HL-60 (cell line): ENCODE measurements at regions not wholly inside any gene's neighbourhood (a gene's known extent, or its start where the extent isn't known, plus 50 kb on each side); places are given as distances from the start of the nearest gene placed in this dataset.

Source experiments
- DNase-seq, 2 experiments: peaks; one replicate each; pipeline ENCODE4 v3.0.0-alpha.2; 2010 to 2020; ENCODE audit warnings: low read depth in 1 of 2, low spot score in 1 of 2
- H3K27ac ChIP-seq: fragments of 250-450 bp; sonication (Bioruptor Pico); replicated peaks from 2 replicates; pipeline ENCODE4 v1.5.1; 2020; ENCODE audit warnings: mild to moderate bottlenecking, moderate library complexity
- H3K27me3 ChIP-seq: fragments of 250-450 bp; sonication (Bioruptor Pico); 2 replicates; pipeline ENCODE4 v1.5.1; 2021; ENCODE audit warnings: mild to moderate bottlenecking, moderate library complexity; ENCODE audit not compliant: insufficient read depth, poor library complexity, severe bottlenecking
- H3K4me3 ChIP-seq: replicated peaks from 2 replicates; pipeline ENCODE4 v1.5.1; 2011; ENCODE audit warnings: mild to moderate bottlenecking, control low read depth, low read length; ENCODE audit not compliant: insufficient read depth
- GABPA ChIP-seq: IDR thresholded peaks from 2 replicates; pipeline ENCODE4 v1.6.1; 2012; ENCODE audit warnings: low read depth
- POLR2AphosphoS5 ChIP-seq: IDR thresholded peaks from 2 replicates; pipeline ENCODE4 v1.6.1; 2012; ENCODE audit warnings: low read depth
- SPI1 ChIP-seq: IDR thresholded peaks from 2 replicates; pipeline ENCODE4 v1.6.1; 2012; ENCODE audit warnings: low read depth, mild to moderate bottlenecking, borderline replicate concordance
- TF ChIP-seq, protein P1 (sequence below): IDR thresholded peaks from one replicate; pipeline ENCODE4 v1.5.1; 2011; ENCODE audit warnings: low read length, control low read depth, inconsistent platforms; ENCODE audit not compliant: insufficient read depth
- TF ChIP-seq, protein P2 (sequence below): IDR thresholded peaks from 2 replicates; pipeline ENCODE4 v1.6.1; 2012; ENCODE audit warnings: low read depth; ENCODE audit not compliant: insufficient replicate concordance

DNA sequence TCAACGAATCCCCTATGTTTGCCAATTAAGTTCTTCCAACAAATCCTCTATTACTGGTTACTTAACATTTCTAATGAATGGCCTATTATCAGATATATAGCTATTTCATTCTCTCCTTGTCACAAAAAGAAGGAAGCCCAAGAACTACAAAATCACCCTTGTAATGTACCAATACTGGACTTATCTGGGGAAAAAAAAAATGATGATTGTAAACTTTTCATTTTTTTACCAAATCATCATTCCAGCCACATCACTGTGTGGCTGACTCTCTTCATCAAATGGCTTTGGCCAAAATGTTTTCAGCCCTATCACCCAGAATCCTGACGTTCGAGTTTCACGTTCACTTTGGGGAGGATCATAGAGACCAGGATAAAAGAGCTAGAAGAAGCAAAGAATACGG lies 216.7 kb downstream of the ACTL7B start:
- DNase-seq, result no peak
- TF ChIP-seq, protein P1, sequence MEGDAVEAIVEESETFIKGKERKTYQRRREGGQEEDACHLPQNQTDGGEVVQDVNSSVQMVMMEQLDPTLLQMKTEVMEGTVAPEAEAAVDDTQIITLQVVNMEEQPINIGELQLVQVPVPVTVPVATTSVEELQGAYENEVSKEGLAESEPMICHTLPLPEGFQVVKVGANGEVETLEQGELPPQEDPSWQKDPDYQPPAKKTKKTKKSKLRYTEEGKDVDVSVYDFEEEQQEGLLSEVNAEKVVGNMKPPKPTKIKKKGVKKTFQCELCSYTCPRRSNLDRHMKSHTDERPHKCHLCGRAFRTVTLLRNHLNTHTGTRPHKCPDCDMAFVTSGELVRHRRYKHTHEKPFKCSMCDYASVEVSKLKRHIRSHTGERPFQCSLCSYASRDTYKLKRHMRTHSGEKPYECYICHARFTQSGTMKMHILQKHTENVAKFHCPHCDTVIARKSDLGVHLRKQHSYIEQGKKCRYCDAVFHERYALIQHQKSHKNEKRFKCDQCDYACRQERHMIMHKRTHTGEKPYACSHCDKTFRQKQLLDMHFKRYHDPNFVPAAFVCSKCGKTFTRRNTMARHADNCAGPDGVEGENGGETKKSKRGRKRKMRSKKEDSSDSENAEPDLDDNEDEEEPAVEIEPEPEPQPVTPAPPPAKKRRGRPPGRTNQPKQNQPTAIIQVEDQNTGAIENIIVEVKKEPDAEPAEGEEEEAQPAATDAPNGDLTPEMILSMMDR, result no peak
- no peak for TF ChIP-seq SPI1
- no peak for TF ChIP-seq POLR2AphosphoS5
- TF ChIP-seq, protein P2, sequence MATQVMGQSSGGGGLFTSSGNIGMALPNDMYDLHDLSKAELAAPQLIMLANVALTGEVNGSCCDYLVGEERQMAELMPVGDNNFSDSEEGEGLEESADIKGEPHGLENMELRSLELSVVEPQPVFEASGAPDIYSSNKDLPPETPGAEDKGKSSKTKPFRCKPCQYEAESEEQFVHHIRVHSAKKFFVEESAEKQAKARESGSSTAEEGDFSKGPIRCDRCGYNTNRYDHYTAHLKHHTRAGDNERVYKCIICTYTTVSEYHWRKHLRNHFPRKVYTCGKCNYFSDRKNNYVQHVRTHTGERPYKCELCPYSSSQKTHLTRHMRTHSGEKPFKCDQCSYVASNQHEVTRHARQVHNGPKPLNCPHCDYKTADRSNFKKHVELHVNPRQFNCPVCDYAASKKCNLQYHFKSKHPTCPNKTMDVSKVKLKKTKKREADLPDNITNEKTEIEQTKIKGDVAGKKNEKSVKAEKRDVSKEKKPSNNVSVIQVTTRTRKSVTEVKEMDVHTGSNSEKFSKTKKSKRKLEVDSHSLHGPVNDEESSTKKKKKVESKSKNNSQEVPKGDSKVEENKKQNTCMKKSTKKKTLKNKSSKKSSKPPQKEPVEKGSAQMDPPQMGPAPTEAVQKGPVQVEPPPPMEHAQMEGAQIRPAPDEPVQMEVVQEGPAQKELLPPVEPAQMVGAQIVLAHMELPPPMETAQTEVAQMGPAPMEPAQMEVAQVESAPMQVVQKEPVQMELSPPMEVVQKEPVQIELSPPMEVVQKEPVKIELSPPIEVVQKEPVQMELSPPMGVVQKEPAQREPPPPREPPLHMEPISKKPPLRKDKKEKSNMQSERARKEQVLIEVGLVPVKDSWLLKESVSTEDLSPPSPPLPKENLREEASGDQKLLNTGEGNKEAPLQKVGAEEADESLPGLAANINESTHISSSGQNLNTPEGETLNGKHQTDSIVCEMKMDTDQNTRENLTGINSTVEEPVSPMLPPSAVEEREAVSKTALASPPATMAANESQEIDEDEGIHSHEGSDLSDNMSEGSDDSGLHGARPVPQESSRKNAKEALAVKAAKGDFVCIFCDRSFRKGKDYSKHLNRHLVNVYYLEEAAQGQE, result no peak
- TF ChIP-seq GABPA, result no peak
- Histone ChIP-seq H3K27ac (no peak overlapping the region; the same call in 1 of the 2 replicates), H3K4me3 (no peak overlapping the region), H3K27me3 (no peaks in the 10 kb centered on the region)

DNA sequence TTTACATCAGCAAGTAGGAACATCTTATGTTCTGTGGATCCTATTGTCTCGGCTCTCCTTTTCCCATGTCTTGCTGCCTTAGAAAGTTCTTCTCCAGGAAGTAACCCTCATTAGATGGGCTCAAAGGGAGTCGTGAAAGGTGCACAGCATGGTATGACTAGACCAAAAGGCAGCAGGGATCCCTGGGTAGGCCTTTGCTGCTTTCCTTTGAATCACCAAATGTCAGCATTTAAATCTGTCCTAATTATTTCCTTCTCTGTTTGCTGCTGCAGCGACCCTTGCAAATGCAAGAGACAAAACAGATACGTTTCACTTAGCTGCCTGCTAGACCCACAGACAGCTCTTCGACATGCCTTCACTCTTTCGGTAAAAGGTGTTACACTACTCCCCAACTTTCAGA lies 218.4 kb downstream of the ACTL7B start:
- DNase-seq, result no peak
- no peak overlapping the region for H3K4me3 ChIP-seq
- H3K27me3 ChIP-seq, result no peaks in the 10 kb centered on the region
- no peak for TF ChIP-seq POLR2AphosphoS5
- TF ChIP-seq, protein P1, result no peak
- TF ChIP-seq GABPA, result no peak
- no peak for TF ChIP-seq SPI1
- TF ChIP-seq, protein P2, result no peak
- H3K27ac ChIP-seq, result no peak overlapping the region

GRCh38 chr9:108636013-108636412 lies 219.8 kb downstream of the ACTL7B start:
- Histone ChIP-seq H3K27me3 (no peaks in the 10 kb centered on the region), H3K4me3 (no peak overlapping the region), H3K27ac (no peak overlapping the region)
- DNase-seq, result no peak
- TF ChIP-seq, protein P1, result no peak
- TF ChIP-seq GABPA (no peak), SPI1 (no peak), POLR2AphosphoS5 (no peak)
- TF ChIP-seq, protein P2, result no peak
